ENCODE measurements at regions not wholly inside any gene's neighbourhood (a gene's known extent, or its start where the extent isn't known, plus 50 kb on each side); places are given as distances from the start of the nearest gene placed in this dataset.

DNA sequence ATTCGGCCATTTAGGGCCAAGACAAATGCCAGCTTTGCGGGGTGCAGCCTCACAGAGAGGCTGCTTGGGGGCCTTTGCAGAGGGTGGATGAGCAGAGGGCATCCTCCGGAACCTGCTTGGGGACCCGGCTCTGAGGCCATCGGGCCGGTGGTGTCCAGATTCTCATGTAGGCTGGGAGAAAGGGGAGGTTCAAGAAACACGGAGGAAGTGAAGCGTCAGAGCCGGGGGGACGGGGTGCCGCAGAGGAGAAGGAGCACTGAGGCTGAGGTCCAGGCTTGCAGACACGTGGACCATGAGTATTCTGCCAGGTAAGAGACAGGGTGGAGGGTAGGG lies 150.7 kb upstream of the SHH start:
- Histone ChIP-seq H3K4me1 (ENCODE audit: insufficient read depth, low read length) (peaks cover 24% of the 10 kb centered on the region), H3K4me3 (ENCODE audit: insufficient read depth, low read depth, low read length) (no peak overlapping the region), H3K36me3 (ENCODE audit: insufficient read depth, low read length) (no peaks in the 10 kb centered on the region), H4K20me1 (ENCODE audit: insufficient read depth, low read length) (no peaks in the 10 kb centered on the region), H3K9ac (ENCODE audit: low read length) (no peak overlapping the region), H2AFZ (ENCODE audit: low read depth, low read length) (no peak overlapping the region), H3K79me2 (ENCODE audit: insufficient read depth, low read length) (no peaks in the 10 kb centered on the region), H3K27me3 (ENCODE audit: insufficient read depth, low read length) (no peaks in the 10 kb centered on the region), H3K9me3 (ENCODE audit: insufficient read depth, low read depth, low read length) (no peaks in the 10 kb centered on the region), H3K4me2 (ENCODE audit: low read length) (peak overlapping the region; percentile 80), H3K27ac (ENCODE audit: low read depth, low read length) (peak overlapping the region; percentile 82)
- FAIRE-seq (no peak), DNase-seq (ENCODE audit: low read depth) (no peak)
- peaks cover 6% of the 10 kb centered on the region for H3K27me3 Mint-ChIP-seq (ENCODE audit: low read depth, unreplicated experiment)
- H3K36me3 Mint-ChIP-seq (ENCODE audit: low read depth, unreplicated experiment): no peaks in the 10 kb centered on the region
- peaks cover 15% of the 10 kb centered on the region for H3K4me1 Mint-ChIP-seq (ENCODE audit: low read depth, unreplicated experiment)
- H3K4me3 Mint-ChIP-seq (ENCODE audit: unreplicated experiment): no peak overlapping the region
- H3K9me3 Mint-ChIP-seq (ENCODE audit: unreplicated experiment): peaks cover 5% of the 10 kb centered on the region
- H3K27ac Mint-ChIP-seq (ENCODE audit: unreplicated experiment): no peak overlapping the region
- TF ChIP-seq, protein P1, sequence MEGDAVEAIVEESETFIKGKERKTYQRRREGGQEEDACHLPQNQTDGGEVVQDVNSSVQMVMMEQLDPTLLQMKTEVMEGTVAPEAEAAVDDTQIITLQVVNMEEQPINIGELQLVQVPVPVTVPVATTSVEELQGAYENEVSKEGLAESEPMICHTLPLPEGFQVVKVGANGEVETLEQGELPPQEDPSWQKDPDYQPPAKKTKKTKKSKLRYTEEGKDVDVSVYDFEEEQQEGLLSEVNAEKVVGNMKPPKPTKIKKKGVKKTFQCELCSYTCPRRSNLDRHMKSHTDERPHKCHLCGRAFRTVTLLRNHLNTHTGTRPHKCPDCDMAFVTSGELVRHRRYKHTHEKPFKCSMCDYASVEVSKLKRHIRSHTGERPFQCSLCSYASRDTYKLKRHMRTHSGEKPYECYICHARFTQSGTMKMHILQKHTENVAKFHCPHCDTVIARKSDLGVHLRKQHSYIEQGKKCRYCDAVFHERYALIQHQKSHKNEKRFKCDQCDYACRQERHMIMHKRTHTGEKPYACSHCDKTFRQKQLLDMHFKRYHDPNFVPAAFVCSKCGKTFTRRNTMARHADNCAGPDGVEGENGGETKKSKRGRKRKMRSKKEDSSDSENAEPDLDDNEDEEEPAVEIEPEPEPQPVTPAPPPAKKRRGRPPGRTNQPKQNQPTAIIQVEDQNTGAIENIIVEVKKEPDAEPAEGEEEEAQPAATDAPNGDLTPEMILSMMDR (IDR thresholded peaks at IDR 0.05; ENCODE audit: insufficient read depth, low read depth, low read length): no peak
- TF ChIP-seq EZH2 (IDR thresholded peaks at IDR 0.05; ENCODE audit: insufficient read depth, low read length): no peak

DNA sequence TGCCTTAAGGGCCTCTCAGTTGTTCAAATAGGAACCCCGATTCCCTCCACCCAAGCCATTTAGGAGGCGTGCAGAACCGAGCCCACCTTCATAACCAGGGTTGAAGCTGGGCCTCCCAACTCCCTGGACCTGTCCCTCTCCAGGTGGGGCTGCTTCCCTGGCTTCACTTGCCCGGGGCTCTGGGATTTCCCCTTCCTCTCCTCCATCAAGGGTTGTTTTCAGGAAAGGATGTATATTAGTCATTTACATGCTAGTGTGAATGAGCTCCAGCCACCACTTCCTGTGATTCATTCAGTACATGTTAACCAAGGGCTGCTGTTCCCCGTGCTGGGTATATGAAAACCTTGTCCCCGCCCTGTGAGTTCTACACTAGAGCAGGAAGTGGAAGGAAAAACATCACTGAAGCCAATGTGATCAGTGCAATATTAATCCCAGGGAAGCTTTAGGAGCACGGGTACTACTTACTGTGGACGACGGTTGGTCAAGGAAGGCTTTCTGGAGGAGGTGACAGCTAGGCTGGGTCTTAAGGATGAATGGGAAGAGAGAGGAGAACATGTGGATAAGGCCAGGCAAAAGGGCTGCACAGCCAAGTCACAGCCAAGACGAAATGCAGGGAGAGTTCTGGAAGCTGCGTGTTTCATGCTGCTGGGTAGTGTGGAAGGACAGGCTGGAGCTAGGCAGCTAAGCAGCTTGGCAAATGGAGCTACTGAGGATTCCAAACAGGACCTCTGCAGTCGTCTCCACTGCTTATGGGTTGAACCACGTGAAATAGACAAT lies 150.1 kb upstream of the SHH start:
- H3K9ac ChIP-seq (ENCODE audit: low read length): peak overlapping the region; percentile 53
- no peak for FAIRE-seq
- H3K9me3 ChIP-seq (ENCODE audit: insufficient read depth, low read depth, low read length): no peaks in the 10 kb centered on the region
- peak overlapping the region; percentile 80 for H3K4me2 ChIP-seq (ENCODE audit: low read length)
- DNase-seq (ENCODE audit: low read depth): peak; percentile 91
- H3K4me3 Mint-ChIP-seq (ENCODE audit: unreplicated experiment): no peak overlapping the region
- H3K36me3 ChIP-seq (ENCODE audit: insufficient read depth, low read length): no peaks in the 10 kb centered on the region
- H3K79me2 ChIP-seq (ENCODE audit: insufficient read depth, low read length): no peaks in the 10 kb centered on the region
- H3K27me3 ChIP-seq (ENCODE audit: insufficient read depth, low read length): no peaks in the 10 kb centered on the region
- H3K9me3 Mint-ChIP-seq (ENCODE audit: unreplicated experiment): peaks cover 5% of the 10 kb centered on the region
- peaks cover 24% of the 10 kb centered on the region for H3K4me1 ChIP-seq (ENCODE audit: insufficient read depth, low read length)
- peaks cover 15% of the 10 kb centered on the region for H3K4me1 Mint-ChIP-seq (ENCODE audit: low read depth, unreplicated experiment)
- peaks cover 3% of the 10 kb centered on the region for H3K27me3 Mint-ChIP-seq (ENCODE audit: low read depth, unreplicated experiment)
- TF ChIP-seq, protein P1 (IDR thresholded peaks at IDR 0.05; ENCODE audit: insufficient read depth, low read depth, low read length): no peak
- no peak for TF ChIP-seq EZH2 (IDR thresholded peaks at IDR 0.05; ENCODE audit: insufficient read depth, low read length)
- H2AFZ ChIP-seq (ENCODE audit: low read depth, low read length): no peak overlapping the region
- no peaks in the 10 kb centered on the region for H3K36me3 Mint-ChIP-seq (ENCODE audit: low read depth, unreplicated experiment)
- H3K27ac Mint-ChIP-seq (ENCODE audit: unreplicated experiment): no peak overlapping the region
- H3K27ac ChIP-seq (ENCODE audit: low read depth, low read length): peak overlapping the region; percentile 82
- H3K4me3 ChIP-seq (ENCODE audit: insufficient read depth, low read depth, low read length): no peak overlapping the region
- no peaks in the 10 kb centered on the region for H4K20me1 ChIP-seq (ENCODE audit: insufficient read depth, low read length)
